SK-MEL-5 (cell line): ENCODE measurements at regions not wholly inside any gene's neighbourhood (a gene's known extent, or its start where the extent isn't known, plus 50 kb on each side); places are given as distances from the start of the nearest gene placed in this dataset.
A peak's percentile ranks its signal among the peaks of the same experiment; 100 is the strongest.

Source experiments
- DNase-seq: peaks from one replicate; pipeline ENCODE4 v3.0.0-alpha.2; 2016; ENCODE audit warnings: low read depth, low spot score
- in situ Hi-C: cut with HindIII; loops from 2 replicates; pipeline ENCODE4 v1.10.0; 2016; ENCODE audit warnings: low sequenced_read_pairs, high pct_unique_total_duplicates, low pct_unique_long_range_greater_than_20kb

GRCh38 chr20:22182148-22182547, 402.2 kb downstream of the FOXA2 start:
- DNase-seq, result no peak
- in situ Hi-C loops, result no loop called here

GRCh38 chr20:22180244-22180643, 404.1 kb downstream of the FOXA2 start:
- in situ Hi-C loops, result no loop called here
- DNase-seq, result peak; percentile 59

DNA sequence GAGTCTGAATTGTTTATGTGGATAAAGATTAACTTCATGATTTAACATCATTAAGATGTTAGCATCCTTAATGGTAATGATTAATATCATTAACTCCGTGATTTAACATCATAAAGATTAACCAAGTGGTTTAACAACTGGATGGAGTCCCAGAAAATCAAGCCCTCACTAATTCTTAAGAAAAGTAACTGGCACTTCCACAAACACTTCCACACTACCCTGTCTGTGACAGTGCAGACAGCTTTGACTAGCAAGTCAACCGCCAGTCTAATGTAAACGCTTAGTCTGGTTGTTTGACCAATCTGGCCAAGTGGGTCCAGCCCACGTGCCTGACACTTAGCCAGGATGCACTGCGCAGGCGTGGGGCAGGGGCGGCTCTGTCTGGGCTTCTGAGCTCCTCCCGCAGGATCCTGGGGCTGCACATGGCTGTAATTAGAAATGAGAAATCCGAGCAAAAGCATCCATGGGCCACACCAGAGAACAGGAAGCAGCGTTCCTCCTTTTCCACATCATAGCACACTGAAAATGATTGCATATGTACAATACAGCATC, 424.2 kb downstream of the FOXA2 start:
- peak; percentile 42 for DNase-seq
- in situ Hi-C loops, result no loop called here

DNA sequence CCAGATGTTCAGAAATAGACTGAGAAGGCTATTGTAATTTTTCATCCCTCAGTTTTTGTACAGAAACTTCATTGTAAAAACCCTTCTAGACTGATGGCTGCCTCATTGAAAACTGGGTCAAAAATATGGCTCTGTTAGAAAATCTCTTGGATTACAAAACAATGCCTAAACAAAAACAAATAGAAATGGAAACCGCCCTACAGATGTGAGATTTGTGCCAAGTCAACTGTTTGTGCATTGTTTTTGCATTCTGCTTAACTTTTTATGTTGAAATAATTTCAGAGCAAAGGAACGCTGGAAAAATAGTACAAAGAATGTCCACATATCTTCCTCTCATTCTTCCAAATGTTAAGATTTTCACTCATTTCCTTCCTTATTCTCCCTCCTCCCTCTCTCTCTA, 425.1 kb downstream of the FOXA2 start:
- DNase-seq, result no peak
- in situ Hi-C loops, result no loop called here

GRCh38 chr20:22127587-22127986, 422.1 kb downstream of the PAX1 start:
- DNase-seq, result no peak
- in situ Hi-C loops, result no loop called here

DNA sequence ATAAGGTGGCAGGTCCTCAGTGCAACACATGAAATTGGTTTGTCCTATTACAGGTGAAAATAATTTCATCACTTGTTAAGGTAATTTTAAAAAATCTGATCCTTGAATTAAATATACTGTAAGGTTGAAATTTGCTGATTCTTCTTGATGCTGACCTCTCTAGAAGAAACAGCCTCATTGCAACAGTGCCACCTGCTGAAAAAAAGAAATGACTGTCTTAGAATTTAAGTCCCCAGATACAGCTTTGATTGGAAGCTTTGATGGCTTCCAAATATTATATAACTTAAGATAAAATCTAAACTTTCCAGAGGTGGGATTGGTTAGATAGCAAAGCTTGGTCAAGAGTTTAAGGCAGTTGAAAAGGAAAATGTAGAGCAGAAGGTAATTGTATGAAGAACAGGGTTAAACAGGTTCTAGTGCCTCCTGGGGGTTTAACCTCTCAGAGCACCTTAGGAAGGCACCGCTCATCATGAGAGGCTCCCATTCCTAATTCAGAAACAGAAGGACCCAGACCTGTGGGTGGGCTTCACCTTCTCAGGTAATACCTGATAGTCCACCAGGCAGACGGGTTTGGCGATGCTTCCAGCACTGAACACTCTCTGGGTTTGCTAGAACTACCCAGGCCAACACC, 401.0 kb downstream of the PAX1 start:
- DNase-seq, result peak; percentile 60
- in situ Hi-C loops, result no loop called here

GRCh38 chr20:22101606-22102005, 396.1 kb downstream of the PAX1 start:
- in situ Hi-C loops, result no loop called here

GRCh38 chr20:22100686-22101085, 395.2 kb downstream of the PAX1 start:
- in situ Hi-C loops, result no loop called here
- DNase-seq, result no peak

More at GRCh38 chr20:22101606-22102005, 396.1 kb downstream of the PAX1 start:
- no peak for DNase-seq

GRCh38 chr20:22099348-22099747, 393.9 kb downstream of the PAX1 start:
- in situ Hi-C loops, result no loop called here
- no peak for DNase-seq

DNA sequence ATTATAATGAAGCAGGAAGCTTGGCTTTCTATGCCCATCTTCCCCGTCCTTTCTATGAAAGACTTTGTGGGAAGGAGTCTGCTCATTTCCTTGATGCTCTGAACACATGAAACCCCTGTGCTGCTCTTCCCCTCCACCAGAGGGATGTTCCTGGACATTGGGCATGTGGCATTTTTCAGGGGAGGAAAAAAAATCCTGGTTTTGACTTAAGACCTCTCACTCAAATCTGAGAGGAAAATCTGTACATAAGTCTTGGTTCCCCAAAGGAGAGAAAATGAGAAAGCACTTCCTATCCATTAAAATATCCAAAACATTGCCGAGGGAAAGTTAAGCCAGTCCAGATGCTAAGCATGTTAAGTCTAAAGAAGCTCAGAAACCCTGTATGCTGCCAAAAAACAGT, 393.0 kb downstream of the PAX1 start:
- DNase-seq, result peak; percentile 22
- in situ Hi-C loops, result no loop called here

DNA sequence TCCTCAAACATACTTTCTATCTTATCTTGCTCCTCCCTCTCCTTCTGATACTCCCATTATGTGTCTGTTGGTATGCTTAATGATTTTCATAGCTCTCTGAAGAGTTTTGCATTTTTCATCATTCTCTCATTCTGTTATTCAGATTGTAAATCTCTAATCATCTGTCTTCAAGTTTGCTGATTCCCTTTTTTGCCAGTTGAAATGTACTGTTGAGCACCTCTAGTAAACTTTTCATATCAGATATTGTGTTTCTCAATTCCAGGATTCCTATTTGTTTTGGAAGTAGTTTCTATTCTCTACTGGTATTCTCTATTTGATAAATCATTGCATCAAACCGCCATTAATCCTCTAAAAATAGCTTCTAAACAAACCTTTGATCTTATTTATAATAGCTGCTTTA, 387.7 kb downstream of the PAX1 start:
- DNase-seq, result no peak
- in situ Hi-C loops, result no loop called here

GRCh38 chr20:22088882-22089281, 383.4 kb downstream of the PAX1 start:
- no peak for DNase-seq
- in situ Hi-C loops, result no loop called here

GRCh38 chr20:22080985-22081384, 375.5 kb downstream of the PAX1 start:
- in situ Hi-C loops, result no loop called here
- DNase-seq, result no peak

- DNase-seq, result no peak
- in situ Hi-C loops, result no loop called here
These were observed 369.2 kb downstream of the PAX1 start for GRCh38 chr20:22074635-22075034.

GRCh38 chr20:22071841-22072240, 366.4 kb downstream of the PAX1 start:
- no peak for DNase-seq
- in situ Hi-C loops, result no loop called here

DNA sequence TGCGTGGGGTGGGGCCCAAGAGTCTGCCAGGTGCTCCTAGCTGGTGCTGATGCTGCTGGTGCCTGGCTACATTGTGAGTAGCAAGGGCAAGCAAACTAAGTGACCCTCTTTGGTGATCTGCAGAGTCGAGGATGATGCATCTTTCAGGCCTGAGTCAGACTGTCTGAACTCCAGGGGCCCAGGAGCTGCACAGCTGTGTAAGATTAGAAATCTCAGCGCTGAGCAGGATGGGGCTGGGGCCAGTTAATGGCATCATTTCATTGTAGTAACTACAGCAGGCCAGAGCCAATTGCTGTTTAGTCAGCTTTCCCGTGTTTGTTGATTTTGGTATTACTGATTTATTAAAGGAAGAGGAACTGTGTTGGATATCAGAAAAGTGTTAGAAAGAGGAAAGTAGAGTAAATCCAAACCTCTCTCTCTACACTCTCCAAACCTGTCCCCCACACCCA, 365.2 kb downstream of the PAX1 start:
- no peak for DNase-seq
- in situ Hi-C loops, result no loop called here

DNA sequence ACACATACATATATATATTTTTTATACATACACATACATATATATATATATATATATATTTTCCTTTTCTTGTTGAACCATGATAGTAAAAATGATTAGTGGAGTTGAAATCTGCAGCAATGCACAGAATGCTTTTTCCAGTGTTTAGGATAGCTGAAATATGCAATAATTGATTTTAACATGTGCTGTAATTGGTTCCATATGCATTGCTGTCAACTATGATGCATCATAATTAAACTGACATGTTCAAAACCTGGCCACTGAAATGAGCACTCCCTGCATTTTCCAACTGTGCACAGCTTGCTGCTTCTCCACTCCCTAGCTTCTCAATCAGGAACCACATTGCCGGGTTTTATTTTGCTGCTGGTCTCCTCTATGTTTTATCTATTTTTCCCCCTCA, 358.3 kb downstream of the PAX1 start:
- in situ Hi-C loops, result no loop called here
- no peak for DNase-seq

DNA sequence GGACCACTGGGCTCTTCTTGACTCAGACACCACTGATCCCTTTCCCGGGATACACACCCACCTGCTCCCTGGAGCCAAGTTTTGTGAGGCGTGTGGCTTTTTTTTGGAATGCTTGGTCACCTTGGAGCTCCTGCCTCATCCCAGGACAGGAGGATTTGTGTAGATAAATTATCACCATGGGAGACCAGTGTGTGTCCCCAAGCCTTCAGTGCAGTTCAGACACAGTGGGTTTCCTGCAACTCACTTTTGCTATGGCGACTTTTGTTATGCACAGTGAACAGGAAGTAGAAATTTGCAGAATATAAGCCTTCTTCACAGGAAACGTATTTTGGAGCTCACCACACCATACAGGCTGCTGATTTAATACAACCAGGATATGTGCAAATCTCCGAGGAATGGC, 357.4 kb downstream of the PAX1 start:
- in situ Hi-C loops, result no loop called here
- DNase-seq, result no peak

- in situ Hi-C loops, result no loop called here
- no peak for DNase-seq
These were observed 355.1 kb downstream of the PAX1 start for GRCh38 chr20:22060610-22061009.

DNA sequence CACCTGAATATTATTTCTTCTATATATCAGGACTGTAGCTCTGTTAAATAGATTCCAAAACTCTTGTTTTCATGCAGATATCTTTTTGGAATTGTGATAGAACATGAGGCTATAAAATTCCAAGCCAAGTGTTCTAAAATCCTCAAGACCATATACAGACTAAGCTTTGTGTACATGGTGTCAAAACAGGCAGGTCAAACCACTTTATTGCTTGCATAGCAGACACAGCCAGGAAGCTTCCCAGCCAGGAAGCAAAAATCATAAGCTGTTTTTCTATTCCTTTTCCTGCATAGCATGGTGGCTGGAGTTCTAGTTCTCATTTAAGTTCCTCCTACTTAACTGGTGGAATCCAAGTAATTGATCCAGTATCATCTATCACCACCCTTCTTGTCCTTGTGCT, 353.3 kb downstream of the PAX1 start:
- in situ Hi-C loops, result no loop called here
- DNase-seq, result no peak
